HUDEP-2 (cell line): ENCODE measurements at regions not wholly inside any gene's neighbourhood (a gene's known extent, or its start where the extent isn't known, plus 50 kb on each side); places are given as distances from the start of the nearest gene placed in this dataset.

ENCODE experiments used
- DNase-seq, 76 experiments: peaks; one replicate each; lab custom pipeline; 2025; ENCODE audit not compliant: unreplicated experiment in 76 of 76; lab: John Stamatoyannopoulos, UW

- no peak for DNase-seq
These were observed 58.9 kb downstream of the NUDT11 start for GRCh38 chrX:51437521-51437920.

GRCh38 chrX:51435101-51435500, 61.3 kb downstream of the NUDT11 start:
- DNase-seq = no peak

GRCh38 chrX:51421972-51422597, 74.3 kb downstream of the NUDT11 start:
- no peak for DNase-seq

GRCh38 chrX:51420610-51421009, 75.8 kb downstream of the NUDT11 start:
- peak in 13 of 76 experiments; percentile 0 to 19 (median 1) for DNase-seq

- DNase-seq = no peak
These were observed 75.8 kb downstream of the NUDT10 start for GRCh38 chrX:51408462-51408861.

- DNase-seq = no peak
These were observed 75.1 kb downstream of the NUDT10 start for GRCh38 chrX:51407520-51408409.

- DNase-seq = no peak
These were observed 74.3 kb downstream of the NUDT10 start for GRCh38 chrX:51406688-51407519.

- DNase-seq = no peak
These were observed 71.8 kb downstream of the NUDT10 start for GRCh38 chrX:51404445-51404844.

- DNase-seq = no peak
These were observed 63.4 kb downstream of the NUDT10 start for GRCh38 chrX:51395810-51396728.

GRCh38 chrX:51395480-51395809, 62.8 kb downstream of the NUDT10 start:
- DNase-seq = no peak
